Right renal cortex interstitium (tissue), 3 donors: ENCODE measurements at regions not wholly inside any gene's neighbourhood (a gene's known extent, or its start where the extent isn't known, plus 50 kb on each side); places are given as distances from the start of the nearest gene placed in this dataset.

Experiments used
- DNase-seq, 3 donors: peaks; one replicate each; pipeline ENCODE4 v3.0.0-alpha.2; 2013; ENCODE audit warnings: low read depth in 3 of 3, low spot score in 2 of 3

DNA sequence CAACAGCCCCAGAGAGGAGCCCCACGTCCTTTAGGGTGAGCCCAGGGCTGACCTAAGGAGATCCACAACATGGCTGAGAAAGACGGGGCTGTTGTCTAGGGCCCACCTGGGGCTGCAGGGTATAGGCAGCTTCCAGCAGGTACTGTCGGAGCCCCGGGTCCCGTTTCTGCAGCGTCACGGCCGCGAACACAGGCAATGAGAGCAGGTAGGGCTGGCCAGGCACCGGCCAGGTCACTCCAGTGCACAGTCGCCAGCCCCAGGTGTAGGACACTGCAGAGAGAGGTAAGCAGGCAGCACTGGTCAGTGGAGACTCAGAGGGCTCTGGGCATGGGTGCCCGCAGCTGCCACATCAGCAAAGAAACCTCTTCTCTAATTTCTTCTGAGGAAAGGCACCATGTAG, 115.2 kb downstream of the LITAF start:
- no peak for DNase-seq

DNA sequence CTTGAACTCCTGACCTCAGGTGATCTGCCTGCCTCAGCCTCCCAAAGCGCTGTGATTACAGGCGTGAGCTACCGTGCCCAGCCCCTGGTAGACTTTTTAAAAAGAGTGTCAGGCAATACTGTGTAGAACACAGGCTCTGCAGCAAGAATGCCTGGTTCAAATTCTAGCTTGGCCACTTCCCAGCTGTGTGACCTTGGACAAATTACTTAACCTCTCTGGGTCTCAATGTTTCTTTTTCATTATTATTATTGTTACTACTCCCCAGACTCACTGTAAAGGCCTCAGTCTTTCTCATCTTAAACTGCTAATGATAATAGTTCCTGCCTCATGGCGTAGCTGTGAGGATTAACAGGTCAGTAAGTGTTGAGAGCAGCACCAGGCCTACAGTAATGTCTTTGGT, 114.3 kb downstream of the LITAF start:
- no peak for DNase-seq

DNA sequence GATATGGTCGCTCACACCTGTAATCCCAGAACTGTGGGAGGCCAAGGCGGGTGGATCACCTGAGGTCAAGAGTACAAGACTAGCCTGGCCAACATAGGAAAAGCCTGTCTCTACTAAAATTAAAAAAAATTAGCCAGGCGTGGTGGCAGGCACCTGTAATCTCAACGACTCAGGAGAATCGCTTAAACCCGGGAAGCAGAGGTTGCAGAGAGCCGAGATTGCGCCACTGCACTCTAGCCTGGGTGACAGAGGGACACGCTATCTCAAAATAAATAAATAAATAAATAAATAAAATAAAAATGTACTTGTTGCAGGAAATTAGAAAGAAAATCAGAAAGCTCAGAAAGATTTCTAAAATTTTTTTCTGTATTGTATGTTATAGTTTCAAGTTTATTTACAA, 113.9 kb downstream of the LITAF start:
- no peak for DNase-seq

DNA sequence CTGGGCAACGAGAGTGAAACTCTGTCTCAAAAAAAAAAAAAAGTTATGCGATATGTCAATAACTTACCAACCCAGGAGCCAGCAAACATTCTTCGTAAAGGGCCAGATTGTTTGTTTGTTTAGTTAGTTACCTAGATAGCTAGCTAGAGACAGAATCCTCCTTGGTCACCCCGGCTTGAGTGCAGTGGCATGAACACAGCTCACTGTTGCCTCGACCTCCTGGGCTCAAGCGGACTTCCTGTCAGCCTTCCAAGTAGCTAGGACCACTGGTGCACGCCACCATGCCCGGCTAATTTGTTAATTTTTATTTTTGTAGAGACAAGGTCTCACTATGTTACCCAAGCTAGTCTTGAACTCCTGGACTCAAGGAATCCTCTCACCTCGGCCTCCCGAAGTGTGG, 113.0 kb downstream of the LITAF start:
- no peak for DNase-seq

DNA sequence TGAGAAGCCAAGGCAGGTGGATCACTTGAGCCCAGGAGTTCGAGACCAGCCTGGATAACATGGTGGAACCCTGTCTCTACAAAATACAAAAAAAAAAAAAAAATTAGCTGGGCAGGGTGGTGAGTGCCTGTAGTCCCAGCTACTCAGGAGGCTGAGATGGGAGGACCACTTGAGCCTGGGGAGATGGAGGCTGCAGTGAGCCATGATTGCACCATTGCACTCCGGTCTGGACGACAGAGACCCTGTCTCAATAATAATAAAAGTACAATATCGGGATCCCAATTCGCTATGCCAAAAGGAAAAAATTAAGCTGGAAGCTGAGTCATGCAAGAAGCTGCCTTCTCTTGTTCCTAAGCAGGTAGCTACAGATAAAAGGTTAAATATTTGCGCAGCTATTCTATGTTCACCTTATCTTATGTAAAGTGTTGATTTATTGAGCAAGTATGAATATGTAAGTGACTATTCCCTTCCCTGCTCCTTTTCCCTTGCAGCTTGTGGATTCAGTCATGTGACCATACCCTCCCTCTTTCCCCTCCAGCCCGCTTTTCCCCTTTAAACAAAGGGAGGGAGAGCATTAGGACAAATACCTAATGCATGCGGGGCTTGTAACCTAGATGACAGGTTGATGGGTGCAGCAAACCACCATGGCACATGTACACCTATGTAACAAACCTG, 112.0 kb downstream of the LITAF start:
- DNase-seq, result no peak

DNA sequence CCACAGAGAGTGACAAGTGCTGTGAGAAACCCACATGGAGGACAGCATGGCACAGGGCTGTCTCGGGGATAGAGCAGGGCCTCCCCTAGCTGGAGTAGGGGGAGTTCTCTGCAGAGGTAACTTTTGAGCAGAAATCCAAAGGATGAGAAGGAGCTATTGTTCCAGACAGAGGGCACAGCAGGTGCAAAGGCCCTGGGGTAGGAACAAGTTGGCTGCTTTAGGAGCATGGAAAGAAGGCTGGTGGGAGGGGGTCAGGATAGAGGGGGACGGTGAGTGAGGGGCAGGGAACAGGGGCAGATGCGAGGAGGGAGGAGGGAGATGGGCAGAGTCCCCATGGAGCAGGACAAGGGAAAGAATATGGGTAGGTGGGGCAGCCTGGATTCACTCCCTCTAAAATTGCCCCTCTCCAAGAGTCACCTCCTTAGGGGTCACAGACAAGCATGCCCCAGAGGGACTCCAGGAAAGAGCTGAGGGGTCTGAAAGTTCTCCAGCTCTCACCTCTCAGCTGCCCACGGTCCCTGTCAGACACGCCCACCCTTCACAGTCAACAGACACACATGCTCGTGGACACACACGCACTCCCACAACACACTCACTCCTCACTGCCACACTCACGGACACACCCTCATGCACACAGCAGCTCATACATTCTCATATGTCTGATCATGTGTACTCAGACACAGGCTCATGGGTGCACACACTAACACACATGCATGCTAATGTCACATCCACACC, 110.7 kb downstream of the LITAF start:
- no peak for DNase-seq

GRCh38 chr16:11476676-11477075, 110.0 kb downstream of the LITAF start:
- no peak for DNase-seq

DNA sequence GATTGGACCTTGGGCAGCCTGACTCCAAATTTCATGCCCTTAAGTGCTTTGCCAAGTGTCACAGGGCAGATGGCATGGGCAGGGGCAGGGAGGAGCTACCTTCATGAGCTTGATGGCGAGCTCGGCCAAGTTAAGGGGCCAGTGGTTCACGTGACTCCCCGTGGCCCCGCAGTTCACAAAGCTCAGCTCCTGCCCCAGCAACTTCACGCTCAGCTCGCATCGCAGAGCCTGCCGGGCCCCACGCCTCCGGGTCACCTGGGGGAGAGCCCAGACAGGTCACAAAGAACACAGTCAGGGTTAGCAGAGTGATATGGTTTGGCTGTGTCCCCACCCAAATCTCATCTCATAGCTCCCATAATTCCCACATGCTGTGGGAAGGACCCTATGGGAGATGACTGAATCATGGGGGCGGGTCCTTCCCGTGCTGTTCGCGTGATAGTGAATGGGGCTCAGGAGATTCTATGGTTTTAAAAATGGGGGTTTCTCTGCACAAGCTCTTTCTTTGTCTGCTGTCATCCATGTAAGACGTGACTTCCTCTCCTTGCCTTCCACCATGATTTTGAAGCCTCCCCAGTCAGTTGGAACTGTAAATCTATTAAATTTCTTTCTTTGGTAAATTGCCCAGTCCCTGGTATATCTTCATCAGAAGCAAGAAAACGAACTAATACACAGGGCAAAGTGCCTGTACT, 108.1 kb downstream of the LITAF start:
- no peak for DNase-seq

DNA sequence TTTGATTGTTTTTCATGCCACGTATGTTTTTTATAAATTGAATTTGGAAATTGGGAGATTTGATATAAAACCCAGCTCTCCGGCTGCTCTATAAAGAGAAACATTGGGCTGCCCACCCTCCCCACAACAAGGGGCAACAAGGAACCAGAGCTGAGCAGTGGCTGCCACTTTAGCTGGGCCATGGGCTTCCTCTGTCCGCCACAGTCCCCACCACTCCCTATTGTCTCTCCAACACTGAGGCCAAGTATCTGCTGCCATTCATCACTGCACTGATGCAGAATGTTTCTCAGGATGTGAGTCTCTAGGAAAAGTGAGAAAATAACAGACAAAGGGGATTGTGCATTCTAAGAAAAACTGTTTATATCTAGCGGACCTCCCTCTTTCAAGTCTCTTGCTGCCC, 106.8 kb downstream of the LITAF start:
- DNase-seq, result no peak

DNA sequence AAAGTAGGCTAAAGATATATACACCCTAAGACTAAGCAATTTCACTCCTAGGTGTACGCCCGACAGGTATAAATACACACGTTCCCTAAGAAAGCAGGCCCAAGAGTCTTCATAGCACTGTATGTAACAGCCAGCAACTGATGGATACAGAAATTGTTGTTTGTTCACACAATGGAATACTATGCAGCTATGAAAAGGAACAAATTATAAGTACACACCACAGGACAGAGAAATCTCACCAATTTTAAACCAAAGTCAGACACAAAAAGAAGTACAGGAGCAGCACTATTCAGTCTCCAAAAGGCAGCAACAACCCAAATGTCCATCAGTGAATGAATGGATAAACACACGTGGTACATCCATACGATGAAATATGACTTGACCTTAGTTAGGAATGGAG, 106.1 kb downstream of the LITAF start:
- DNase-seq, result no peak

- no peak for DNase-seq
Observed at GRCh38 chr16:11481987-11482386, 104.7 kb downstream of the LITAF start.

DNA sequence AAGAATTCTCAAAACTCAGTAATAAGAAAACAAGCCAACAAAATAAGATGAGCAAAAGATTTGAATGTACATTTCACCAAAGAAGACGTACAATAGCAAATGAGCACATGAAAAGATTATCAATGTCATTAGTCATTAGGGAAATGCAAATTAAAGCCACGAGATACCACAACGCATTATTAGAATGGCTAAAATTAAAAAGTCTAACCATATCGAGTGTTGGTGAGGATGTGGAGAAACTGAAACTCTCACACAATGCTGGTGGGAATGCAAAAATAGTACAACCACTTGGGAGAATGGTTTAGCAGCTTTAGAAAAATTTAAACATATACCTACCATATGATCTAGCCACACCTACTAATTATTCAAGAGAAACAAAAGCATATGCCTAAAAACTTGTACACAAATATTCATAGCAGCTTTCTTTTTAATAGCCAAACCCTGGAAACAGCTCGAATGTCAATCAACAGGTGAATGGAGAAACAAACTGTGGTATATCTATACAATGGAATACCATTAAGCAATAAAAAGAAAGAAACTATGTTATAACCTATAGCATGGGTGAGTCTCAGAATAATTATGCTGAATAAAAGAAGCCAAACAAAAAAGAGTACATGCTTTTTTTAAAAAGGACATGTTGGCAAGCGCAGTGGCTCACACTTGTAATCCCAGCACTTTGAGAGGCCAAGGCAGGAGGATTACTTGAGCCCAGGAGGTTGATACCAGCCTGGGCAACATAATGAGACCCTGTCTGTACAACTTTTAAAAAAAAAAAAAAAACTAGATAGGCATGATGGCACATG, 103.6 kb downstream of the LITAF start:
- DNase-seq, result no peak

DNA sequence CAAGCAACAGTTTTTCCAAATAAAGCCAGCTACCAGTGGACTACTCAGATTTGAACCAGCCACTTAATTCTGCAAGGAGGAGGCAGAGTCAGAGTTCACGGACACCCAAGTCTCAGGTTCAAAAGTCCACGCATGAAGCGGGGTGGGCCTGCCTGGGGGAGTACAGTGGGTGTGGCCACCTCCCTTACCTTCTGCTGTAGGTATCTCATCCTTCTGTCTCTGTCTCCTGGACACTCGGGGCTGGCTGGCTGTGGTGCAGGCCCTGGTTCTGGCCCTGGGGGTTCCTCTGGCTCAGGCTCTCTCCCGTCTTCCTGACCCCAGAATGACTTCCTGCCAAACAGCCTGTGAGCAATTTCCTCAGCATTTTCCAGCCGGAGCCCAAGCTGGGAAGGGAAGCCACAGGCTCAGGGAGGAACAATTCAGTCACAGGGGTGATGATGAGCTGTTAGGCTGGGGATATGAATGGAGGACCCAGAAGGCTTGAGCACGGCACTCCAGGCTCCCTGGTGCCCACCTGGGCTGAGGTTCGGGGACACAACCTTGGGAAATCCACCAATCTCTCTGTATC, 101.9 kb downstream of the LITAF start:
- DNase-seq, result no peak

DNA sequence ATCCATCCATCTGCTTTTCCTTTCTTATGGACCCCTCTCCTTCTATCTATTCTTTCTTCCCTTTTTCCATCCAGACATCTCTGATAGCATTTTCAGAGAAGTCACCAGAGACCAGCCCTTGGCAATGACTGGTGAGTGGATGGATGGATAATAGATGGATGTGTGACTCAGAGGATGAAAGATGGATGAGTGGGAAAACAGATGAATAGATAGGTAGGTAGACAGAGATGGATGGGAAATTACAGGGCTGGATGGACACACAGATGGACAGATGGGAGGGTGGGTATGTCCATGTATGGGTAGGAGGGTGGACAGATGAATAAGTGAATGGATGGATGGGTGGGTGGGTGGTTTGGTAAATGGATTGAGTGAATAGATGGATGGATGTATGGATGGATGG, 101.0 kb downstream of the LITAF start:
- DNase-seq, result no peak

DNA sequence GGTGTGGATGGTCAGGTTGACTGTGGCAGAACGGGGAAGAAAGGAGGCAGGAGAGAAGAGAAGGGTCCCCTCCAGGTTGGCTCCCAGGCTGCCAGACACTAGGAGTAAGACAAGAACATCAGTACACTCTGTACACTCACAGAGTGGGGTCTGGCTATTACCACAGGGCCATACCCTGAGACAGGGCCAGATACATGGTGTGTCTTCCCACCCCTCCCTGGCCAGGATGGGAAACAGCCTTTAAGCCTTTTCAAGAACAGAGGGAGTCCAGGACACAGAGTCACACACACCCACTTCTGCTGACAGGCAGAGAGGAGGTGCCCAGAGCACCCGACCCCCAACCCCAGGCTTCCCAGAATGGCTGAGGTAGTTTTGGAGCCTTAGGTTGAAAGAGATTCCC, 99.4 kb downstream of the LITAF start:
- DNase-seq, result no peak

DNA sequence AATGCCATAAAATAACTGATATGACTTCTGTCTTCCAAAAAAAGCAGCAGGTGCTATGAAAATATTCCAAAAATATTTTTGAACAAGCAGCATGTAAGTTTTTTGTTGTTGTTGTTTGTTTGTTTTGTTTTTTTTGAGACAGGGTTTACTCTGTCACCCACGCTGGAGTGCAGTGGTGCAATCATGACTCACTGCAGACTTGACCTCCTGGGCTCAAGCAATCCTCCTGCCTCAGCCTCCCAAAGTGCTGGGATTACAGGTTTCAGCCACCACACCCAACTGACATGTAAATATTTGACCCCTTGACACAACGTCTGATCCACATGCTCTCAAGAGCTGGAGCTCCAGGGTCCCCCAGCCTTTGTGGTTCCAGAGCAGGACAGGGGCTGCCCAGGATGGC, 98.4 kb downstream of the LITAF start:
- DNase-seq, result no peak

- DNase-seq, result no peak
Observed at GRCh38 chr16:11491524-11491923, 95.2 kb downstream of the LITAF start.

GRCh38 chr16:11492808-11493530, 93.8 kb downstream of the LITAF start:
- no peak for DNase-seq

DNA sequence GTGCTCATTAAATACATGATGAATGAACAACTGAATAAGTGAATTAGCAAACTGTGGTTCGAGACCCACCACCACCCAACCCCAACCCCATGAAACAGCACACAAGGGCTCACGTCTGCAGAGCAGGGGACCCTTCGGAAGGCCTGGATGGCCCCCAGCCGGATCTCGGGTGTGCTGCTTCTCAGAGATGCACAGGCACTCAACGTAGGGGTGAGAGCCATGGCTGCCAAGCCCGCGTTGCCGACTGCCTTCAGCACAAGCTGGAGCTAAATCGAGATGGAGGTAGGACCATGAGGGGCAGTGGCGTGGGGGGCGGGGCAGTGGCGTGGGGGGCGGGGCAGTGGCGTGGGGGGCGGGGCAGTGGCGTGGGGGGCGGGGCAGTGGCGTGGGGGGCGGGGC, 93.2 kb downstream of the LITAF start:
- no peak for DNase-seq

DNA sequence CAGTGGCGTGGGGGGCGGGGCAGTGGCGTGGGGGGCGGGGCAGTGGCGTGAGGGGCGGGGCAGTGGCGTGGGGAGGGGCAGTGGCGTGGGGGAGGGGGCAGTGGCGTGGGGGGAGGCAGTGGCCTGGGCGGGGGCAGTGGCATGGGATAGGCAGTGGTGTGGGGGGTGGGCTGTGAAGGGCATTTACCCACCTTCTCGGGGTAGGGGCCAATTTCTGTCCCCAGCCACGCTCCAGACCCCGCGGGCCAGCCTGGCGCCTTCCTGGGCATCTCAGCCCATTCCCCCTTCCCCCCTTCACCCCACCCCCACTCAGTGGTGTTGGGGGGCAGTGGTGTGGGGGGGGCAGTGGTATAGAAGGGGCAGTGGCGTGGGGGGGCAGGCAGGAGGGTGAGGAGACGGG, 92.7 kb downstream of the LITAF start:
- DNase-seq, result no peak
